T-helper 1 cell (primary cell): ENCODE measurements at regions not wholly inside any gene's neighbourhood (a gene's known extent, or its start where the extent isn't known, plus 50 kb on each side); places are given as distances from the start of the nearest gene placed in this dataset.

ENCODE experiments used
- DNase-seq, 5 donors: peaks; one replicate each; pipeline ENCODE4 v3.0.0-alpha.2; 2012 to 2020

- DNase-seq, result no peak
Observed at GRCh38 chr2:45209302-45209701, 200.1 kb upstream of the SIX2 start.

GRCh38 chr2:45207101-45207500 is 197.8 kb upstream of the SIX2 start:
- no peak for DNase-seq

DNA sequence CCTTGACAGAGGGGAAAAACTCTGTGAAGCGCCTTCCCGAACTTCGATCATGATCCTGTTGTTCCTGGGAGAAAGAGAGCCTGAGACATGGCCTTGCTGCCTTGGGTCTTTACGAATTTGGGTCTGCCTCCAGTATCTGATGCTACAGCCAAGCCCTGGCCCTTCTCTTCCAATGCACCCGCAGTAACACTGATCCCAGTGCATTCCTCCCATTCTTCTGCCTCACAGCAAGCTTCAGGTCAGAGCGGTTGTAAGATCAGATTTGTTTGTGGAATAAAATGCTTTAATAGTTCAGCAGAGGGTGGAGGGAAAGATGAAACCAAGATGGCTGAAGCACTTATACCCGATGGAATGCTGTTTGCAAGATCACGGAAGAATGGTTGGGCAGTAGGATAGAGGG is 196.7 kb upstream of the SIX2 start:
- no peak for DNase-seq

DNA sequence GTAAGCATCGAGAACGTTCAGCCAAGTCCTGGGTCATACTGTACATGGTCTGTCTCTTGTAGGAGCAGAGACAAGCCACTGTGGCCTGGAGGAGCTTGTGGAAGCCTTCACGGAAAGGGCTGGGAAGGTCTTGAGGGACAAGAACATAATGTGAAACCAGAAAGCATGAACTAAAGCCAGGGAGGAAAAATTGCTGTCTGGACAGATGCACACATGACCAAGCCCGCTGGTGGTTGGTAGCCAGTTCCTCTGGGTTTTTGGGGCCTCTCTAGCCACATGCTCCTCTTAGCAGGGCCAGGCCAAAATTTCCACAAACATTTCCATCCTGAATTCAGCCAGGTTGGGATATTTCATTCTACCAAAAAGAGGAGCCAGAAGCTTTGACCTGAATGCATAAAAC is 196.2 kb upstream of the SIX2 start:
- DNase-seq, result no peak

GRCh38 chr2:45203400-45203799 is 194.1 kb upstream of the SIX2 start:
- DNase-seq, result no peak

DNA sequence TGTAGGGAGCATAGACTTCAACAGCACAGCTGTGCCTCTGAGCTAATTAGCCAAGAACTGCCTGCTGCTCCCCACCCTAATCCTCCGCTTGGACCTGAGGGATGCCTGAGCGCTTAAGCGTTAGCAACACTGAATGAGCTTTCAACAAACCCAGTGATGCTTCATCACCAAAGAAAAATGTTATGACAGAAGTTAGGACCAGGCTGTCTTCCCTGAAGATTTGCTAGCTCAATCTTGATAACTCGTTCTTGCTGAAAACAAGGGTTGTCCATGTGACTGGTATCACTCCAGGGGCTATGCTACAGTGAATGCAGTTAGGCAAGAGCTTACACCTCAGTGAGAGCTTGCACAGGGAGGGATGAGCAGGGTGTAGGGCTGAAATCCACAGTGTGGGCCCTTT is 190.7 kb upstream of the SIX2 start:
- DNase-seq, result no peak

GRCh38 chr2:45195916-45196315 is 186.7 kb upstream of the SIX2 start:
- no peak for DNase-seq

- no peak for DNase-seq
Observed at GRCh38 chr2:45194596-45194995, 185.3 kb upstream of the SIX2 start.

DNA sequence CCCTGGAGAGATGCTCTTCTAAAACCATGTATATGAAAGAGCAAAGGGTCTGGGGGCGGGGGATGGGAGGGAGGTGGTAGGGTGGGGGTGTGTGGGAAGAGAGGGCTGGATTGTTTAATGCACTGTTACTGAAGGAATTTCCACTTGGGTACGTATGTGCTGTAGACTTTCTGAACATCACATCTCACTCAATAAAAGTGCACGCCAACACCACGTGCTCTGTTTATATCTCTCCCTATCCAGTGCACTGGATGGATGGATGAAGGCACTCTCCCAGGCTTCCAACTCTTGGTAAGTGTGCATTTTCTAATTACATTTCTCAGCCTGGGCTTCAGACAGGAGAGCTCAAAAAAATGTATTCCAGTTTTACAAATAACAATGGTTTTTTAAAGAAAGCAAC is 184.3 kb upstream of the SIX2 start:
- no peak for DNase-seq

GRCh38 chr2:45192991-45193390 is 183.7 kb upstream of the SIX2 start:
- no peak for DNase-seq

DNA sequence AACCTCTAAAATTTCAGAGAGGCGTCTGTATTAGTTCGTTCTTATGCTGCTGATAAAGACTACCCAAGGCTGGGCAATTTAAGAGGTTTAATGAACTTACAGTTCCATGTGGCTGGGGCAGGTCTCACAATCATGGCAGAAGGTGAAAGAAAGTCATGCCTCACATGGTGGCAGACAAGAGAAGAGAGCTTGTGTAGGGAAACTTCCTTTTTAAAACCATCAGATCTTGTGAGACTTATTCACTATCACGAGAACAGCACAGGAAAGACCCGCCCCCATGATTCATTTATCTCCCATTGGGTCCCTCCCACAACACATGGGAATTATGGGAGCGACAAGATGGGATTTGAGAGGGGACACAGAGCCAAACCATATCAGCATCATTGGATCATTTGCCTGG is 183.2 kb upstream of the SIX2 start:
- DNase-seq, result no peak

- DNase-seq, result no peak
Observed at GRCh38 chr2:45191976-45192375, 182.7 kb upstream of the SIX2 start.

DNA sequence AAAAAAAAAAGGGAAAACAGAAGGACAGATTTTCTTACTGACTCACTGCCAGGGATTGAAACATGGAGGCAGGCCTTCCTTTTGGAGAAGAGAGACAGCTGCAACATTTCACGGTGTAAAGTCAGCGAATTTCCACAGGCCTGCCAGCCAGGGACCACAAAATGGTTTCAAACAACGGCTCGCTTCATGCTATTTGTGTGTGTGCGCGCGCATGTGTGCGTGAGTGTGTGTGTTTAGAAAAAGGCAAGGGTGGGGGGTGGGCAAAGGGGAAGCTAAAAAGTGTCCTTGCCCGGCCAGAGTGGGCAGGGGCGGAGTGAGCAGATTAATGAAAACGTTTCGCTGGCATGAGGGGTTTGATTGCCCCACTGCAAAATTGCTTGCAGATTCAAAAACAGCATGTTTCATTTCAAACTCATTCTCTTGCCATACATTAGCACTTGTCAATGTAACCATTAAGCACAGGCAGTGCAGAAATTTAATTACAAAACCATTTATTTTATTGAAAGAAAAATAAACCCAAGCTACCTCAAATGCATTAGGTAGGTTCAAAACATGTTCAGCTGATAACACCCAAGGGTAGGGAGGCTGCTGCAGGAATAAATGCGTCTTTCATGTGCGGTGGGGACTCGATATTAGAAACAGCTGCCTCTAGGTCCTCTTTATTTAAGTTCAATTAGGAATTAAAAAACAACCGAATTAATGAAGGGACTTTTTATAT is 182.1 kb upstream of the SIX2 start:
- no peak for DNase-seq

DNA sequence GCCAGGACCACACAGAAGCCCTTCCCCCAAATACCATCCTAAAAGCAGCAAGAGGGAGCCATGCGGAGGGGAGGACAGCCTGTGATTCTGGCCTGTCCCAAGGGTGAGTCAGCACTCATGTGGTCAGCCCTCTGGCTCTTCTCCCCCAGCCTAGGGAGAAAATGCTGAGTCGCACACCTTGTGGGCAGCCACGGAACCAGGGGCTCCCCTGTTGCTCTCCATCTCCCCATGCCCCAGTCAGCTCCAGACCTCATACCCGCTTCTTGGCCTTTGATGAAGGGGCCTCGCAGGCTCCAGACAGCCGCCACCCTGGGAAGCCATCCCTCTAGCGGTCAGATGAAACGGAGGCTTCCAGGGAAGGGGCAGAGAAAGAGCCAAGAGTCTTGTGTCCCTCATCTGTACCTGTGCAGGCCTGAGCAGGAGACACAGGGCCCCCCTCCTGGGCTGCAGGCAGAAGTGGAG is 181.3 kb upstream of the SIX2 start:
- no peak for DNase-seq

DNA sequence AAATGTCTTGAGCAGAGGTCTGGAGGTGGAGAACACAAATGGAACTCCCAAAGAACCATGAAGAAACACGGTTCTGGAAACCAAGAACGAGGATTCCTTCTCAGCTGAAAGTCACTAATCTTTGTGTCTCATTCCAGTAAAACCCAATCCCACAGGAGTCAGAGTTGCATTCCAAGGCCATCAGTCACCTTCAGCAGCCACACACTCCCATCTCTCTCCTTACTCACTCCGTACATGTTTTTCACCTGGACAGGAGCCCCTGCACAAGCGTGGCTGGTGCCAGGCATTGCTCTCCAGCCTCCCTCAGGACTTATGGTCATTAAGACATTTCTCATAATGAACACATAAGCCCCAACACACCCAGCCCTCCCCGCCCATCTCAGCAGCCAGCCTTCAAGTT is 175.4 kb upstream of the SIX2 start:
- no peak for DNase-seq

DNA sequence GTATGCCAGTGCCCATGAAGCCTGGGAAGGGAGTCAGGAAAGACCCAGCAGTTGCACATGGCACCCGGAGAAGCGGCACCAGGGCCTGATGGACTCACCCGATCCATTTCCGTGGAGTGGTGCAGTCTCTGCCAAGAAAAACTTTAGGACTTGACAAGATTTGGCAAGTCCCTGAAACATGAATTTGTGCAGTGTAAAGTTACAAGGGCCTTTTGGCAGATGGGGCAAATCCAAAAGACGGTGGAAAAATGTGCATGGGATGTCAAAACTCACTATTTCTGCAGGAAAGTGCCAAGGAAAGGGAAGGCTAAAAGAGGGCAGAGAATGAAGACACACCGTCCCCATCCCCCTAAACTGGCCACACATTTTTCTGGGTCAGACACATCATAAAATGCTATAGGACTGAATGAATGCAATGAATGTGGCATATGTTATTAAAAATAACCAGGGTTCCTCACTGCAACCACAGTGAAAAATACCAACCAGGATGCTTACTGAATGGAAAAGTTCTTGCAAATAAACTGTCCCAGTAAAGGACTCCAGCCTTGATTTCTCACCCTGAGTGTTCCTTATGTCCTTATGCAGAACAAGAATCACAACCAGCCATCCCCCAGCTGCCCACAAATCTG is 173.5 kb upstream of the SIX2 start:
- DNase-seq, result no peak

DNA sequence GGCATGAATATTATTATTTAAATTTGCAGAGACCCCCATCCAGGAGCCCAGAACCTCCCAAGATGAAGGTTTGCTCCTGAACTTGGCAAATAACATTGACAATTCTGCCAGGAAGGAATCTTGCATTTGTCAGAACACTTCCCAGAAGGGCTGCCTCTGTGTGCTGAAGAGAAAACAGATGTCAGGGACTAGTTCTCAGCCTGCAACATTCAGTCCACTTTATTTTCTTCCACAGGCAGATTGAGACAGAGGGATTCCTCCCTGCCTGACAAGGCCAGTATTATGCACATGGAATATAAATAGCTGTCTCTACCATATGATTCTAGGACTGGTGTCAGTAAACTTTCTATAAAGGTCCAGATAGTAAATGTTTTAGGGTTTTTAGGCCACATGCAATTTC is 171.5 kb upstream of the SIX2 start:
- DNase-seq, result no peak

DNA sequence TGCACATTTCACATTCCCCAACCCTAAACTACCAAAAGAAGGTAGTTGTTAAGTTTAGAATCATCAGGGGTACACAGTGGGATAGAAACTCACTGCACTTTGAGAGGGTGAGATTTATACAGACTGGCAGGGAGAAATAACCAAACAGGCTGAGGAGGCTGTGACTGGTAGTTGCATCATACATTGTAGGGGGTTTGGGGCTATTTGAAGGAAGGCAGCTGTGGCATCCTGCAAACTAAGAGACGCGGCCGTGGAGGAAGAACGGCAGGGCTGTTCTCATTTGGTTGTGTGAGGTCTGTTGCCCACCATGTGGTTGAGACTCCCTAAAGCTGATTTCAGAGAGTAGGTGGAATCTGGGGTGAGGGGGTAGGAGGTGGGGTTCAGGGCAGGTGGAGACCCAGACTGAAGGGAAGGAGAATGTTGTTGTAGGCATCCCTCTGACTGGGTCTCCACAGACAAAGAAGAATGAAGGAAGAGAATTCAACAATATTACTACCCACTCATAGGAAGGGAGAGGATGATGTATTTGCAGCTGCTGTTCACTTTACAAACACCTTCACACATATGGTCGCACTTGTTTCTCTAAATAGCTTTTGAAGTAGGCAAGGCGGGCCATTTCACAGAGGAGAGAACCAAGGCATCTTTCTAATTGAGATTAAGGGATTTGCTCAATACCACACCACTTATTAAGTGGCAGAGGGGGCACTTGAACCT is 170.9 kb upstream of the SIX2 start:
- DNase-seq, result no peak

DNA sequence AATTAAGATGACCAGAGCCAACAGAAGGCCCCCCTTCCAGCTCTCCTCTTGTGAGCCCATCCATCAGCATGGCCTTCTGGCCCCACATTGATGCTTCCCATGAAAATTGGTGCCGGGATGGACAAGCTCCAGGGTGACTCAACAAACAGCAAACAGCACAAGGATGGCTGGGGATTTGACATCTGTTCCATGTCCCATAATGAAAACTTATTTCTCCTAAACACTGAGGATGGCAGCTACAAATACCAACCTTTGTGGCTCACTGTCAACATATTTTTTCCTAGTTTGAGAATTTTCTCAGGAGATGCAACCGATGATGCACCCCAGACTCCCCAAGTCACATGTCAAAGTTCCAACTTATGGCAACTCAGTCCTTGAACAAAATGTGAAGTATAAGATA is 169.6 kb upstream of the SIX2 start:
- DNase-seq, result no peak

DNA sequence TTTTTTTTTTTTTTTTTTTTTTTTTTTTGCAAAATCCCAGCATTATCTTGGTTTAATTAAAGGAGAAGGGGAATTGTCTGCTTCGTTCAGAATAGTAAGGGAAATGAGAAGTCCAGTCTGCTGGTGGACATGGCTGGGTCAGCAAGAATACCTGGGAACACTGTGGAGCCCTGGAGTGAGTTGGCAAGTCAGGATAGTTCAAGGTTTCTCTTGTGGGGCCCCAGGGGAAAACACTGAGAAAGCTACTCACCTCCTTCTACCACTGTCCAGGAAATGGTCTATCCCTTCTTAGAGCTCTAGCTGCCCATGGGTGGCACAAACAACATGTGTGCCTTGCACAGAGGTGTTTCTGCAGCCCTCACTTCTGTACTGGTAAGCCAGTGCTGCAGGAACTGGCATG is 169.1 kb upstream of the SIX2 start:
- no peak for DNase-seq

DNA sequence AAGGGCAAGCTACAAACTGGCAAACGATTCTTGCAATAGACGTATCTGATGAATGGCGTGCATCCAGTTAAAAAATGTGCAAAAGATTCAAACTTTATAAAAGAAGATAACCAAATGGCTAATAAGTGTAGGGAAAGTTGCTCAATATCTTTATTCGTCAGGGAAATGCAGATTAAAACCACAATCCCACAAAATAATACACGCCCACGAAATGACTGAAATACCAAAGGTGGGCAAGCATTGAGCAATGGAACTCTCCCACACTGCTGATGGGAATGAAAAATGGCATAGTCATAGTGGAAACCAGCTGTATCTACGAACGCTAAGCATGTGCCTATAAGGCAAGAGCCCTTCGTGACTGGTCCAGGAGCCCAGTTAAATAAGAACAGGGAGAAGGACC is 168.6 kb upstream of the SIX2 start:
- DNase-seq, result no peak

- DNase-seq, result no peak
Observed at GRCh38 chr2:45176390-45176789, 167.1 kb upstream of the SIX2 start.

GRCh38 chr2:45173513-45173912 is 164.3 kb upstream of the SIX2 start:
- DNase-seq, result no peak

GRCh38 chr2:45172760-45173392 is 163.6 kb upstream of the SIX2 start:
- no peak for DNase-seq
